ENCODE measurements at regions not wholly inside any gene's neighbourhood (a gene's known extent, or its start where the extent isn't known, plus 50 kb on each side); places are given as distances from the start of the nearest gene placed in this dataset.
"Not testable (repeated sequence)": the region's sequence is repeated elsewhere in the genome, so short reads cannot be mapped to it uniquely, and the experiment has no call there.

GRCh38 chr3:95810462-95810861 is 1003.9 kb upstream of the EPHA6 start:
- Histone ChIP-seq H3K4me2 (ENCODE audit: low read length) (no peak overlapping the region), H3K4me3 (ENCODE audit: low read depth, low read length) (no peak overlapping the region), H3K9me3 (ENCODE audit: control insufficient read depth, low read length) (no peaks in the 10 kb centered on the region), H2AFZ (no peak overlapping the region), H3K27me3 (ENCODE audit: control insufficient read depth, insufficient read depth, low read length) (no peaks in the 10 kb centered on the region), H3K27ac (no peak overlapping the region), H3K9ac (no peak overlapping the region), H3K4me1 (no peaks in the 10 kb centered on the region), H3K79me2 (no peaks in the 10 kb centered on the region), H3K36me3 (ENCODE audit: control insufficient read depth, insufficient read depth, low read length) (no peaks in the 10 kb centered on the region)
- TF ChIP-seq CTCF (IDR thresholded peaks at IDR 0.05) = no peak

DNA sequence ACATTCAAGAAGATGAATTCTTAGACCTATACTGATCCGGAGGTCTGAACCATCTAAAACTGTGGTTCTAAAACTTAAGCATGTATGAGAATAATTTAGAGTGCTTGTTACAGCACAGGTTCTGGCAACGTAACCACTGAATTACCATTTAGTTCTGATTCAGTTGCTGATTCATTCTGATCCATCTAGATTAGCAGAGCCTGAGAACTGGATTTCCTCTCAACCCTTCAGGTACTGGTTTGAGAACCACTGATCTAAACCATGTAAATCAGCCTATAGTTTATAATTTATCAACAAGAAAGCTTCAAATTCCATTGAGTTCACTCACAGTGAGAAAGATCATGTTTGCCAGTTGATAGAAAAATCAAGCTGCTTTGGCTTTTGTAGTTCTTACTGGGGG is 1001.1 kb upstream of the EPHA6 start:
- no peak overlapping the region for H3K4me2 ChIP-seq (ENCODE audit: low read length)
- no peaks in the 10 kb centered on the region for H3K36me3 ChIP-seq (ENCODE audit: control insufficient read depth, insufficient read depth, low read length)
- H2AFZ ChIP-seq = no peak overlapping the region
- H3K9me3 ChIP-seq (ENCODE audit: control insufficient read depth, low read length) = no peaks in the 10 kb centered on the region
- no peaks in the 10 kb centered on the region for H3K27me3 ChIP-seq (ENCODE audit: control insufficient read depth, insufficient read depth, low read length)
- no peak for TF ChIP-seq CTCF (IDR thresholded peaks at IDR 0.05)
- no peak overlapping the region for H3K4me3 ChIP-seq (ENCODE audit: low read depth, low read length)
- no peaks in the 10 kb centered on the region for H3K4me1 ChIP-seq
- H3K27ac ChIP-seq = no peak overlapping the region
- no peaks in the 10 kb centered on the region for H3K79me2 ChIP-seq
- H3K9ac ChIP-seq = no peak overlapping the region

DNA sequence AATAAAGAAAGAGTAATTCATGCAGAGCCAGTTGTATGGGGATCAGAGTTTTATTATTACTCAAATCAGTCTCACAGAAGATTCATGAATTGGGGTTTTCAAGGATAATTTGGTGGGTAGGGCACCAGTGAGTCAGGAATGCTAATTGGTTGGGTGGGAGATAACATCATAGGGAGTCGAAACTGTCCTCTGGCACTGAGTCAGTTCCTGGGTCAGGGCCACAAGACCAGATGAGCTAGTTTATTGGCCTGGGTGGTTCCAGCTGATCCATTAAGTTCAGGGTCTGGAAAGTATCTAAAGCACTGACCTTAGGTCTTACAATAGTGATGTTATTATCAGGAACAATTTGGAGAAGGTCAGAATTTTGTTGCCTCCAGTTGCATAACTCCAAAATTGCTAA is 998.6 kb upstream of the EPHA6 start:
- Histone ChIP-seq H3K79me2 (no peaks in the 10 kb centered on the region), H3K27ac (no peak overlapping the region), H3K4me1 (no peaks in the 10 kb centered on the region), H3K9ac (no peak overlapping the region), H3K36me3 (ENCODE audit: control insufficient read depth, insufficient read depth, low read length) (no peaks in the 10 kb centered on the region), H3K27me3 (ENCODE audit: control insufficient read depth, insufficient read depth, low read length) (no peaks in the 10 kb centered on the region), H2AFZ (no peak overlapping the region), H3K4me3 (ENCODE audit: low read depth, low read length) (no peak overlapping the region), H3K9me3 (ENCODE audit: control insufficient read depth, low read length) (no peaks in the 10 kb centered on the region), H3K4me2 (ENCODE audit: low read length) (no peak overlapping the region)
- no peak for TF ChIP-seq CTCF (IDR thresholded peaks at IDR 0.05)

DNA sequence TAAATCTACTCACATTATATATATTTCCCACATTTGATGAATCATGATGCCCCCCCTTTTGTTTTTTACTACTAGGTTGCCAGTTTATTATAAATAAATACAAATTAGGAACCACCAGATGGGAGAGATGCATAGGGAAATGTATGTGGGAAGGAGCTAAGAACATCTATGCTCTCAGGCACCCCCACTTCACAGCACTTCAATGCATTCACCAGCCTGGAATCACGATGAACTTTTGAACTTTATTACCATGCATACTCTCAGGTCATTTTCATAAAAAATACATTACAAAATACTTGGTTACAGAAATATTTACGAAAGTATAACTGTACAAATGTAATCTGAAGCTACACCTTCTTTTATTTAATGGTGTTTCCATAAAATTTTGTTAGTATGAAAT is 988.0 kb upstream of the EPHA6 start:
- Histone ChIP-seq H3K9ac (no peak overlapping the region), H3K79me2 (no peaks in the 10 kb centered on the region), H3K27me3 (ENCODE audit: control insufficient read depth, insufficient read depth, low read length) (no peaks in the 10 kb centered on the region), H3K4me3 (ENCODE audit: low read depth, low read length) (no peak overlapping the region), H3K4me1 (no peaks in the 10 kb centered on the region), H3K4me2 (ENCODE audit: low read length) (no peak overlapping the region), H3K27ac (no peak overlapping the region), H3K36me3 (ENCODE audit: control insufficient read depth, insufficient read depth, low read length) (no peaks in the 10 kb centered on the region), H3K9me3 (ENCODE audit: control insufficient read depth, low read length) (no peaks in the 10 kb centered on the region), H2AFZ (no peak overlapping the region)
- no peak for TF ChIP-seq CTCF (IDR thresholded peaks at IDR 0.05)

- Histone ChIP-seq H3K36me3 (ENCODE audit: control insufficient read depth, insufficient read depth, low read length) (no peaks in the 10 kb centered on the region), H3K79me2 (no peaks in the 10 kb centered on the region), H2AFZ (no peak overlapping the region), H3K9me3 (ENCODE audit: control insufficient read depth, low read length) (no peaks in the 10 kb centered on the region), H3K4me1 (no peaks in the 10 kb centered on the region), H3K9ac (no peak overlapping the region), H3K27me3 (ENCODE audit: control insufficient read depth, insufficient read depth, low read length) (no peaks in the 10 kb centered on the region), H3K4me3 (ENCODE audit: low read depth, low read length) (no peak overlapping the region), H3K4me2 (ENCODE audit: low read length) (no peak overlapping the region), H3K27ac (no peak overlapping the region)
- no peak for TF ChIP-seq CTCF (IDR thresholded peaks at IDR 0.05)
Observed at GRCh38 chr3:95832146-95832545, 982.2 kb upstream of the EPHA6 start.

DNA sequence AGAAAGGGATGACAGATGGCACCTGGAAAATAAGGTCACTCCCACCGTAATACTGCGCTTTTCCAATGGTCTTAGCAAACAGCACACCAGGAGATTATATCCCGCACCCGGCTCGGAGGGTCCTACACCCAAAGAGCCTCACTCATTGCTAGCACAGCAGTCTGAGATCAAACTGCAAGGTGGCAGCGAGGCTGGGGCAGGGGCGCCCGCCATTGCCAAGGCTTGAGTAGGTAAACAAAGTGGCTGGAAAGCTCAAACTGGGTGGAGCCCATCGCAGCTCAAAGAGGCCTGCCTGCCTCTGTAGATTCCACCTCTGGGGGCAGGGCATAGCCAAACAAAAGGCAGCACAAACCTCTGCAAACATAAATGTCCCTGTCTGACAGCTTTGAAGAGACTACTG is 953.8 kb upstream of the EPHA6 start:
- H3K36me3 ChIP-seq (ENCODE audit: control insufficient read depth, insufficient read depth, low read length); H3K79me2 ChIP-seq; H3K4me2 ChIP-seq (ENCODE audit: low read length); H3K27me3 ChIP-seq (ENCODE audit: control insufficient read depth, insufficient read depth, low read length); H3K27ac ChIP-seq; H3K9ac ChIP-seq; H3K4me1 ChIP-seq; H3K4me3 ChIP-seq (ENCODE audit: low read depth, low read length); H2AFZ ChIP-seq; H3K9me3 ChIP-seq (ENCODE audit: control insufficient read depth, low read length): not testable (repeated sequence)

Measured in parathyroid adenoma (tissue), 2 donors.